GM19351 (cell line): ENCODE measurements at regions not wholly inside any gene's neighbourhood (a gene's known extent, or its start where the extent isn't known, plus 50 kb on each side); places are given as distances from the start of the nearest gene placed in this dataset.

Source experiments
- ATAC-seq: cut with Tn5 transposase; IDR thresholded peaks from one replicate; pipeline ENCODE4 v1.9.1; 2021; ENCODE audit warnings: mild to moderate bottlenecking, moderate library complexity; ENCODE audit not compliant: unreplicated experiment

DNA sequence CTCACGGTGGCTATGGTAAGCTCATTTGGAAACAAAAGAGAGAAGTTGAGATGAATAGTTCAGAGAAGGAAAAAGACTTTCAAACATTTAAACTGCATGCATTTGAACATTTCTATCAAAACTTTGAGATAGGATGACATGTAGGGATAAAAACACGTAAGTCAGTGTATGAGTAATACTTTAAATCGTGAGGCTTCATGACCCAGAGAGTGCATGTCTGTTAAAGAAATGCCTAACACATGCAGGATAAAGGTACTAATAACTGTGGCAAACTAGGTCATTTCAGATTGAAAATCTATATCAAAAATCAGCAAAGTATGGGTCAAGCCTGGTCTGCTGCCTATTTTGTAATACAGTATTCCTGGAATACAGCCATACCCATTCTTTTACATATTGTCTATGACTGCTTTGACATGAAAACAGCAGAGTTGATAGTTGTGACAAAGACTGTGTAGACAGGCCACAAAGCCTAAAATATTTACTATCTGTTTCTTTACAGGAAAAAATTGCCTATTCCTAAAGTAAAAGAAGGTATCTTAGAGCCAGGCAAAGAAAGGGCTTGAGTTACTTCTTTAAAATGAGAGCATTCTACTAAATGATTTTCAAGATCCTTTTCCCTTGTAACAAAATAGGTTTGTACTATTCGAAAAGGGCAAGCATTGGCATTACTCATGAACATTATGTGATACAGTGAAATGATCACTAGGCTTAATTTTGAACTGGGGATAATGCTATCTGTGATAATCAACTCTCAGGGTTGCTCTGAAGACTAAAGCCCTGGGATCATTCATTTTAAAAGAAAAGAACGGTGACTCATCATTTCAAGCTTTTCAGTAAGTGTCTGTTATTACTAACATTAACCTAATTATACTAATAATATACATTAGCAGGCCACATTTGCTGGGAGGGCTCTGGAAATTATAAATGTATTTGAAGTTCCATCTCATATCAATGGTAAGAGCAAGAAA is 185.9 kb downstream of the CRPPA start:
- no peak for ATAC-seq

DNA sequence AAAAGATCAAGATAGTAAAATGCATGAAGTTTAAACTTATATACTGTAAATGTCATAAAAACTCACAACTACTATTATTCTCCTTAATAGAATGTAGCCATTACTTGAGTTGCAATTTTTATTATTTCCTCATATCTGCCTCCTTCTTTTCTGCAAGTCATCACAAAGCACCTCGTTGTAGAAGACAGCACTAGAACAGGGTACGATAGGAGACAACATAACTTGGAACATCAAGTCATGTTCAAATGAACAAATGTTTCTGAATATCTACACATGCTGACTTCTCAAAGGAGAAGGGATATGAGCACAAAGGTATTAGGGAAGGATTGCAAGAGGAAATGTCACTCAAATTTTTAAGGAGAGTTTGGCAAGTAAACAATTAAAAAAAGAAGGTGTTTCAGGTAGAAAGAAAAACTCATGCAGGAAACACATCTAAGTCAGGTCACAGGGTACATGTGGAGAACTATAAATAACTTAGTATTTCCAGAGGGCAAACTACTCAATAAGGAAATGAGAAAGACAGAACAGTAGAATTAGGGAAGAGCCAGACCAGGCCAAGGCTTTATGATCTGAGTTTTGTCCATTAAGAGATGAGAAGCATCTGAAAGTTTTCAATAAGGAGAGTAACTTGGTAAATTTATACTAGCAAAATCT is 186.7 kb downstream of the CRPPA start:
- ATAC-seq: no peak

DNA sequence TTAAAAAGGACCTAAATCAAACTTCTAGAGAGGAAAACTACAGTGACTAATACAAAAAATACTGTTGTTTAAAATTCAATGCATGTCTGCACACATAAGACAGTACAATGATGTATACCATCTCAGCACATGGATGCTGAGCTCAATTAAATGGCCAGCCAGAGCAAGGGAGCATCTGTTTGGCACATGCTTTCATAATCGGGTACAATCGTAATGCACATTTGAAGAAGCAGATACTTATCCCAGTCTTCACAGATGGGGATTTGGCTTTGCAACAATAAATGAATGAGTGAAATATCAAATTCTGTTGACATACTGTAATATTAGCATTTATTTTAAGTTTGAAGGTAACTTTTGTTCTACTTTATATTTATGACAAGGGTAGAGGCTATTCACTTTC is 187.8 kb downstream of the CRPPA start:
- no peak for ATAC-seq

DNA sequence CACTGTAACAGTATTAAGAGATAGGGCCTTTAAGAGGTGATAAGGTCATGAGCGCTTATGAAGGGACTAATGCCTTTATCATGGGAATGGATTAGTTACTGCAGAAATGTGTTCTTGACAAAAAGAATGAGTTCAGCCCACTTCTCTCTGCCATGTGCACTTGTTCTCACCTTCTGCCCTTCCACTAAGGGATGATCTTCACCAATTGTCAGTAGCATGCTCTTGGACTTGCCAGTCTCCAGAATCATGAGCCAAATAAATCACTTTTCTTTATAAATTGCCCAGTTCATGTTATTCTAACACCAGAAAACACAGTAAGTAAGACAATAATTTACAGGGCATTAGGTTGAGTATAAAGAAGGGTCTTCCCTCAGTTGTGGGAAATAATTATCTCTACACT is 189.1 kb downstream of the CRPPA start:
- no peak for ATAC-seq

DNA sequence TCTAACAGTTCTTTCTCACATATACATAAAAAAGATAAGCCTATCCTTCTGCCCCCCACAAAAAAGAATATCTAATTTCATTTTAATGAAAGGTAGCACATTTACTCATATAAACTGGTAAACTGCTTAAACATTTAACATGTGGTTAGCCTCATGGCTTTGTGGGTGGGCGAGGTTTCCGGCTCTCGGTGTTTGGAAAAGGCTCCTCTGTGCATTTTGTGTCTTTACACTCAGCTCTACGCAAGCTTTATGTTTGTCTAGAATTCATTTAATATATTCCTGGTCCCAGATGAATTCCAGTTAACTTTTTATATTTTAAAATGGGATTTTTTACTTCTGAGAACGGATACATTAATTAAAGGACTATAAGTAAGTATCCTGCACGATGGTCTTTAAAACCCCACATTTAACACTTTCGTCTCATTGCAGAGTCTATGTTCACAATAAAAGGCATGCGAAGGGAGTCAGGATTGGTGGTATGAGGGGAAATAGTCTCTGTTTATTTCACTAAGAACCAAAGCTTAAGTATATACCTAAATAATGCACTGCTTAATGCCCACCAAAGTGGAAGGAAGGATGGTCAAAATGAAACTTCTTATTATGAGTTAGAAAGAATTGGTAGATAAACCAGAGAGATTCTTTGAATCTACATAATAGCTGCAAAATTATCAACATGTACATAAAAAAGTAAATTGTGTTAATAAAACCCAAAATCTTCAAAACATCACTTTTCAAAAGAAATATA is 197.2 kb downstream of the CRPPA start:
- no peak for ATAC-seq

DNA sequence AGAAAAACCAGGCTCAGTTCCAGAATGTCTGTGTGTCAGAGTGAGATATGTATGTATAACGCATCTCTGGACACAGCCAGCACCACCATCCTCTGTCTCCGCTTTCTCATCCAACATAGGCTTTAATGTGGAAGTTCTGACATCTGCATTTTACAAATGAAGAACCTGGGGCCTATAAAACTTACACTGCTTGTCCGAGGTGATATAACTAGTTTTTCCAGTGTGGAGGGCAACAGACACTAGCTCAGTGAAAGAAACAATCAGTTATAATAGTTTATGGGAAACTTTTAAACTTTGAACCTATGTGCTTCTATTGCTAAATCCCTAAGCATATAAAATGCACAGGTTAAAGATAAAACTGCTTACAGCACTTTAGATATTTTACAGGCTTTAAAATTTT is 208.7 kb downstream of the CRPPA start:
- ATAC-seq: no peak

DNA sequence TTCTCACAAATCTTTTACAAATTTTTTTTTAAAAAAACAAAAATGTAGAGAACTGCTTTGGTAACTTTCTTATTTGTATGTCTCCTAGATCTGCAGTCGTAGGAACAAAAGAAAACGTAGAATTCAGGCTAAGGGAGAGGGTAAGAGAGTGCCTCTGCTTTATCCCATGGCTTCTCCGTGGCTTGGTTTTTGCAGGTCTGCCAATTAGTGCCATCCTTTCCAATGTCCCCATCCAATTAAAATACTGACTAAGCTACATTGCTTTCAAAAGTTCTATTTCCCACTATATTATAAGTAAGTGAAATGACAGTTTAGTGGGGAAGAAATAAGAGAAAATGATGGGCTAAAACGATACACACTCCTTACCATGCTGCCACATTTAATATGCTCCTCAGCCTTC is 209.3 kb downstream of the CRPPA start:
- ATAC-seq: no peak

DNA sequence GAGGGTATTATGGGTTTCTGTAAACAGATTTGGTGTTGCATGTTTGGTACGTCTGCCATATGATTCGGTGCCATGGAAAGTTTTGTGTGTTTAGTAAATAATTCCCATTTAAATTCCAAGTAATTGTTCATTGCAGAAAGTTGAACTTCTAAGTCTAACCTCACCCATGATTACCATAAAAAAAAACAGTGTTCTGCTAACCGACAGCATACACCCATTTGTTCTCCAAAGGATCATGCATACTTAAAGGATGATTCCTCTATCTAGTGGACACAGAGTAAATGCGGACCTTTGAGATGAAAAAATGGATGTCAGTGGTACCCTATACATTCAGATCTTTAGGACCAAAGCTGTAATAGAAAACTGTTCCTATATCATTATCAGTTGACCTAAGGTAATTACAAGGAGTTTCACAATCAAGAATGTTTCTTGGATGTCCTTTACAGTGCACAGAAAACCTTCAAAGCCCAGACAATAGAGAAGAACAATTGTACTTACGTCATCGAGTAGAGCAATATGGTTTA is 209.9 kb downstream of the CRPPA start:
- ATAC-seq: no peak

DNA sequence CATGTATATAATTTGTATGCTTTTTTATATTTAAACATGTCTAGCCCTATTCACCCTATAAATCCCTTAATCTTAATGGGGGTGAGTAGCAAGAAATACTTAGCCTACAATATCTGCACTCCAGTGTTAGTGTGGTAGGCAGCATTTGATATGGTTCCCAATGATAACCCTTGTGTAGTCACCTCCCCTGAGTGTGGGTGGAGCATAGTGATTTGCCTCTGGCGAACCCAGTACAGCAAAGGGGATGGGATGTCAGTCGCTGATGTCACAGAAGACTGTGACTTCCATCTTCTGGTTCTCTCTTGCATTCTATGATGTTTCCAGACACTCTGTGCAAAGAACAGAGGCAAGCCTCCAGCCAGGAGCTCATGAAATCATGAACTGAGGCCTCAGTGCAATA is 211.2 kb downstream of the CRPPA start:
- ATAC-seq: no peak

DNA sequence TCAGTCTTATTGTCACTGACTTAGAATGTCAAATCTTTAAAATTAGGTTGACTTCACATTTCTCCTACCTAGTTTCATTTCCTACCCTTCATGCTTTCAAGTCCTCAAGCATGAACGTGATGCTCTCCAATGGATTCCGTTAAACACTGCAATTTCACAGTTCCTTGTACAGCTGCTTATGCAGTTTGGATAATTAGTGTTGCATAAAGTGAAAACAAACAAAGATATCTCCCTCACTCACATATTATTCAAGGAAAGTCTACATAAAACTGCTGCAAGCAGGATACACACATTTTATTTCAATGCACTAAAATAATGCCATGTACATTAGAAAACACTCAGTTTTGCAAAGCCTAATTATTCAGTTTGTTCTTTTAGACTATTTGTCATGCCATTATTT is 214.0 kb downstream of the CRPPA start:
- ATAC-seq: no peak

DNA sequence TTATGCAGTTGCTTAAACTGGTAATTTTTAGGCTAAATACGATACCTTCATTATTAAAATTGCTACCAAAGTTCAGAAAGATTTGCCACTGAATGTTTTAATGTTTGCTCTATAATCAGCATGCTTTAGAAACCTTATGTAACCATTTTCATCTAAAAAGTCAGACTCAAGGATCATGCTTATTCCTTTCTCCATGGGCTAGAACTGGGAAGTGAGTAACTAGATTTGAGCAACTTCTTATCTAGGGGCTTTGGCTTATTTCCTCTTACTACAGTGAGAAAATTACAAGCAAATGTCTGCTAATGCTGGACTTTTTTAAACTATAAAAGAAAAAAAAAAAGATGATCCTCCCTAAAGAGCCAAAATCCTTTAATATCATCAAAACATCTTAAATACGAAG is 215.9 kb downstream of the CRPPA start:
- no peak for ATAC-seq

DNA sequence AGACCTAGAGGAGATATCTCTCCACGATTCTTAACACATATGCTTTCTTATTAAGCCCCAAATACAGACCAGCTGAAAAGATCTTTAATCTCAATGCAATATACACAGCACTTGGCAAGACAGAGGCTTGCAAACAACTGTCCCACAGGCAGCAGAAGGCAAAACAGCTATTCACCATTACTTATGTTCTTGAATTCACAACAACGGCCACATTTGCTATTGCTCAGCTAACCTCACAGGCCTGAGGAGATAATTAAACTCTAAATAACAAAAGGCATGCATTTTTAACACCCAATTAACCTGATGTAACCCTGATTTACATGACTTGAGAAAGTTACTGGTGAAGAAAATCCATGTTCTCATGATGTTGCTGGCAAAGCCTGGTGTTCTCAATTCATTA is 216.4 kb downstream of the CRPPA start:
- no peak for ATAC-seq

DNA sequence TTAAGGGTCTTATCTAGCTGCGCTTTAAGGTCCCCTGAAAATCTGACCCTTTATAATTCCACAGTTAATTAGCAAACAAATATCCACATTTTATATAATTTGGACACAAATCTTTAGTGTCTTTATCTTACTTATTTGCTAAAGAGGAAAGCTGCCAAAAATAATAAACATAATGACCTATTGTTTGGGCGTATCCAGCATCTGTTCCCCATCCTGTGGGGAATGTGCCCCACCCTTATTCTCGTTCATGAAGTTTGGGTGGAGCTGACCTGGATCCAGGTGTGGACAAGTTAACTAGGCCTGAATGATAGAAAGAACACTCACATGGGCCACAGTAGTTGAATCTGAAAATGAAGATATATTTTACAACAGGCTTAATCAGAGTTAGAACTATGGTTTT is 218.3 kb downstream of the CRPPA start:
- ATAC-seq: no peak

DNA sequence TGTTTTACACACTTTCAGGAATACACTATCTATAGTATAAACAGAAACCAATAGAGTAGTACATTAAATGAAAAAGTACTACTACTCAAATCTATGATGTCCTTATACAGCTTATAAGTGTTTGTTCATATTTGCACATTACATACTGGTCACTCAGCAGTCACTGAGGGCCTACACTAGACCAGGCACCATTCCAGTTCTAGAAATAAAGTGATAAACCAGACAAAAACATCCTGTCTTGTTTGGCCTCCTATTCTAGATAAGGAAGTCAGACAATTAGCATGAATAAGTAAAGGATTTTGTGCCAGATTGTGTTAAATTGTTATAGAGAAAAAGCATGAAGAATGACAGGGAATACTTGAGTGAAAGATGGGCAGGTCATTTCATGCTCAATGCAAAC is 219.0 kb downstream of the CRPPA start:
- no peak for ATAC-seq

DNA sequence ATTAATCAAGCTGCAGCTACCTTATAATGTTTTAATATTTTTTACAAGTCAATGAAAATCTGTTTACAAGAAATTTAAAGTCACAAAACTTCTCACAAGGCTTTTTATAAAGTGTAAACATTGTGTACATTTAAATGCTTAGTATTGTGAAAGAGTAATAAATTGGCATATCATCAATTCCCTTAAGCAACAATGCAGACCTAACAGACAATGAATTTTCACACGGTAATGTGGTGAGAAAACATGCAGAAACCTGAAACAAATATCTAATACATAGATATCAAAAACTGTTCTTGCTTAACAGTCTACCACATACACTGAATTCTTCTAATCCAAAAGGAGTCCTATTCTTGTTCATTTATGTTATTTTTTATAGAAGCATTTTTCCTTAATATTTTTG is 220.7 kb downstream of the CRPPA start:
- ATAC-seq: no peak

DNA sequence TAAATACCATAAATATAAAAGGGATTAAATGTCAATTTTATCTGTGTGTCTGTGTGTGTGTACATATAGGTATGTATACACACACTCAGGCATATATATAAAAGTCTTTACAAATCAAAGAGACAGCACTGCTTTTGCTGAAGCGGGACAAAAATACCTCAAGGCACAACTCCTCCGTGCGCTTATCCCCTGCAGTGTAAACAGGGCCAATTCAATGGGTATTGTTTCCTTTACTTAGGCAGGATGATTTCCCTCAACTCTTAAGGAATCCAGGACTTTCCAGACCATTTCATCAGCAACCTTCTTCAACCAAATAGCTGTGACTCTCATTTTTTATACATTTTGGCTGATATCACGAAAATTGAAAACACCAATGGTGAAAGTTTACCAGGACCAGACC is 227.7 kb downstream of the CRPPA start:
- ATAC-seq: no peak

DNA sequence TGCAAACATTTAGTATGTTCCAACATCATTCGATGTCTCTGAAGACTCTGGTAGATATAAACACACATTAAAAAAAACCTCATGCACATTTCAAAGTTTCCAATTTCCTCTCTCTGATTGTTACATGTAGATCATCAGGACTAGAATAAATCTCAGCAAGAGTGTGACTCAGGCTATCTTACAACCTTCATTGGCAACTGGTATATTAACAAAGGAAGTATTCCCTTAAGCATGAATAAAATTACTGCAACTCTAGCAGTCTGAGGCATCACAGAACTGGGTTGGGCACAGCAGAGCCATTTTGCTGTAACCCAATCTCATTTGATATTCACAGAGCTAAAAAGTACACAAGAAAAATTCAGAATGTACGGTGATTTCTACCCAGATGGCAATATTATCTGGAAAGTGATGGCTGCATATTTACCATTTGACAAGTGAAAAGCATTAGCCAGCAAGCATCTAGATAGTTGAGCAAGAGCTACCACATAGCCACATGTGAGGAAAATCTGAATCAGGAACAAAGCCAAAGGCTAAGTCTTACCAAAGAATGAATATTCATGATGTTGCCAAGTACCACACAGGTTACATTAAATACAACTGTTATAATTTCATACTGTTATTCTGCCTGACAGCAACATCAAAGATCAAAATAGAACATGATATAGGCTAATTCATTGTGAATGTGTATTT is 232.2 kb downstream of the CRPPA start:
- no peak for ATAC-seq

DNA sequence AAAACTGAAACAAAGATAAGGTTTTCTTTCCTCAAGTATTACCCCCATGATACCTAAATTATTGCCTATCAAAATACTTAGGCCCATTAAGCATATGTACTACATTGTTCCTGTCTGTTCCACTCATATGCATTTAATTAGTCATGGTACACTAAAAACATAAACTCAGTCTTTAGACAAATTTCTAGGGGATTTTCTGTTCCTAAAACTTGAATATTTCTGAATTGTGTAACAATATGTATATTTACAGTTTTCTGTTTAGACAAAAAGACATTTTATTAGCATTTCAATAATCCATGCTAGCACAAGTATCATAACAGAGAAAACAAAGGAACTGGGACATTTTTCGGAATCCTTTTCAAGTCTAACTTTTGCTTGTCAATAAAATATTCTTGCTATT is 234.2 kb downstream of the CRPPA start:
- ATAC-seq: no peak

DNA sequence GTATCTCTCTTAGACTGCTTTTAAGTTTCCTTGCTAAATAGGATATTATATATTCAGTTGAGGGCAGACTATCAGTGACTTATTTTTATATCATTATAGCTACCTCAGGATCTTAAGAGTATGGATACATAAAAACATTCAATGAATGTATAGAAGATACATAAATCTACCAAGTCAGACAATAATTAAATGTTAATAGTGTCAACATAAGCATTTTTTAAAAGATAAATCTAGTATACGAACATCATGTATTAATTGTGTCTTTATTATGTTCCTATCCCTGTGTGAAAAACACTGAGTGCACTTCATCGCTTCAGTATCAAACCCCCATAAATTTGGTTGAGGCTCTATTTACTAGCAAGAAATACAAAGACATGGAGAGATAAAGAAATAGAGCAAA is 242.8 kb downstream of the CRPPA start:
- no peak for ATAC-seq

DNA sequence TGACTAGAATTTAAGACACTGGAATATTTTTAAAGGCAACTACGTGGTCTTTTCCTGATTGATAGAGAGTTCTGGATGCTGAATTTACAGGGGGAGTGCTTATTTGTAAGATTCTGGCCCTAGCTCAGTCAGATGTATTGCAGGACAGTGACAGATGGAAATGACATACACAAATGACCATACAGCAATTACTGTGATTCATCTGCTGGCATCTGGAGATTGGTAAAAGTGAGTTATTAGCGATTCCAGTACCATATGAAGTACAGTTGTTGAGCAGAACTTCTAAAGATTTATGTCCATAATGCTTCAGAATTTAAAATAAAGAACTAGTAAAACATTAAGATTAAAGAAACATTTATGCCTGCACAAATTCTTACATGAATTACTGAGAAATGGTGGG is 243.2 kb downstream of the CRPPA start:
- no peak for ATAC-seq

DNA sequence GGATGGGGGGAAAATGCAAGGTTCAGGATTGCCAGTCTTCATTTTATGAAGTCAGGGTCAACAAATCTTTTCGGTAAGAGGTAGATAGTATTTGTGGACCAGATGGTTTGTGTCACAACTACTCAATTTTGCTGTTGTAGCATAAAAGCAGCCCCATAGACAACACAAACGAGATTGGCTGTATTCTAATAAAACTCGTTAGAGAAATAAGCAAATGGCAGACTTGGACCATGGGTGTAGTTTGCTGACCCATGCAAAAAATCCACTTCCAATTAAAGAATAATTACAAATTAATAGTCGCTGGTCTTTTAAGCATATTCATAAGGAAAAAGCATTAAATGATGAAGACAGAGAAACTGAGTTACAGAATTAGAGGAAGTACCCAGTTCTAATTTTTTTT is 247.1 kb downstream of the CRPPA start:
- ATAC-seq: no peak
